Fibroblast of lung (primary cell): ENCODE measurements at regions not wholly inside any gene's neighbourhood (a gene's known extent, or its start where the extent isn't known, plus 50 kb on each side); places are given as distances from the start of the nearest gene placed in this dataset.

Source experiments
- CTCF ChIP-seq, 2 donors: IDR thresholded peaks in 1 of 2; conservative IDR thresholded peaks in 1 of 2; 1 replicate in 1 of 2; 2 replicates in 1 of 2; pipeline ENCODE4 v1.5.1; 2011 to 2012; ENCODE audit warnings: low read length in 2 of 2, control low read depth in 1 of 2, inconsistent platforms in 1 of 2, low read depth in 1 of 2, mild to moderate bottlenecking in 1 of 2
- EZH2 ChIP-seq: IDR thresholded peaks from 2 replicates; pipeline ENCODE4 v1.5.1; 2012; ENCODE audit warnings: low read length, control low read depth, mild to moderate bottlenecking; ENCODE audit errors: missing control alignments

- TF ChIP-seq CTCF (conservative IDR thresholded peaks at IDR 0.05 in 1 of 2, IDR thresholded peaks at IDR 0.05 in 1 of 2; ENCODE audit: low read depth in 1 of 2, low read length in 2 of 2) (no peak), EZH2 (no peak)
Observed at GRCh38 chr16:13743571-13743970, 176.4 kb upstream of the ERCC4 start.
